ENCODE measurements at regions not wholly inside any gene's neighbourhood (a gene's known extent, or its start where the extent isn't known, plus 50 kb on each side); places are given as distances from the start of the nearest gene placed in this dataset.

DNA sequence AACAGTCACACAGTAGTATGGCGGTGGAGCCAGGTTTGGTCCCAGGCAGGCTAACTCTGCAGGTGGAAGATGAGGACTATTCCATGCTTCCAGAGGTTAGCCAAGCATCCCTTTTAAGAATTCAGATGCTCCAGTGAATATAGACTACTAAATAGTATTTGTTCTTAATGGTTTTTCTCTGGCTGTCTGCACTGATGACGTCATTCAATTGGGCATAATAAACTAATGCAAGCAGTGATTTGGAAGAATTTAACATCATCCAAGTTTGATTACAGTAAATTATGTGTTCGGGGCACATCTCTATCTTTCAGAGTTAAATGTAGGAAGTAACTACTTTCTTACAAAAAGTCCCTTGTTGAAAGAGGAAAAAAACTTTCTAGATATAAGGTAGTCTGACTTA, 78.8 kb upstream of the RND3 start (continued):
- TF ChIP-seq, protein P1, sequence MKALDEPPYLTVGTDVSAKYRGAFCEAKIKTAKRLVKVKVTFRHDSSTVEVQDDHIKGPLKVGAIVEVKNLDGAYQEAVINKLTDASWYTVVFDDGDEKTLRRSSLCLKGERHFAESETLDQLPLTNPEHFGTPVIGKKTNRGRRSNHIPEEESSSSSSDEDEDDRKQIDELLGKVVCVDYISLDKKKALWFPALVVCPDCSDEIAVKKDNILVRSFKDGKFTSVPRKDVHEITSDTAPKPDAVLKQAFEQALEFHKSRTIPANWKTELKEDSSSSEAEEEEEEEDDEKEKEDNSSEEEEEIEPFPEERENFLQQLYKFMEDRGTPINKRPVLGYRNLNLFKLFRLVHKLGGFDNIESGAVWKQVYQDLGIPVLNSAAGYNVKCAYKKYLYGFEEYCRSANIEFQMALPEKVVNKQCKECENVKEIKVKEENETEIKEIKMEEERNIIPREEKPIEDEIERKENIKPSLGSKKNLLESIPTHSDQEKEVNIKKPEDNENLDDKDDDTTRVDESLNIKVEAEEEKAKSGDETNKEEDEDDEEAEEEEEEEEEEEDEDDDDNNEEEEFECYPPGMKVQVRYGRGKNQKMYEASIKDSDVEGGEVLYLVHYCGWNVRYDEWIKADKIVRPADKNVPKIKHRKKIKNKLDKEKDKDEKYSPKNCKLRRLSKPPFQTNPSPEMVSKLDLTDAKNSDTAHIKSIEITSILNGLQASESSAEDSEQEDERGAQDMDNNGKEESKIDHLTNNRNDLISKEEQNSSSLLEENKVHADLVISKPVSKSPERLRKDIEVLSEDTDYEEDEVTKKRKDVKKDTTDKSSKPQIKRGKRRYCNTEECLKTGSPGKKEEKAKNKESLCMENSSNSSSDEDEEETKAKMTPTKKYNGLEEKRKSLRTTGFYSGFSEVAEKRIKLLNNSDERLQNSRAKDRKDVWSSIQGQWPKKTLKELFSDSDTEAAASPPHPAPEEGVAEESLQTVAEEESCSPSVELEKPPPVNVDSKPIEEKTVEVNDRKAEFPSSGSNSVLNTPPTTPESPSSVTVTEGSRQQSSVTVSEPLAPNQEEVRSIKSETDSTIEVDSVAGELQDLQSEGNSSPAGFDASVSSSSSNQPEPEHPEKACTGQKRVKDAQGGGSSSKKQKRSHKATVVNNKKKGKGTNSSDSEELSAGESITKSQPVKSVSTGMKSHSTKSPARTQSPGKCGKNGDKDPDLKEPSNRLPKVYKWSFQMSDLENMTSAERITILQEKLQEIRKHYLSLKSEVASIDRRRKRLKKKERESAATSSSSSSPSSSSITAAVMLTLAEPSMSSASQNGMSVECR (CRISPR knock-in tag; IDR thresholded peaks at IDR 0.05; ENCODE audit: borderline replicate concordance), result no peak
- TF ChIP-seq ZNF396 (CRISPR knock-in tag; IDR thresholded peaks at IDR 0.05; ENCODE audit: borderline replicate concordance) (no peak), ZNF423 (CRISPR knock-in tag; IDR thresholded peaks at IDR 0.05) (no peak)
- TF ChIP-seq, protein P2, sequence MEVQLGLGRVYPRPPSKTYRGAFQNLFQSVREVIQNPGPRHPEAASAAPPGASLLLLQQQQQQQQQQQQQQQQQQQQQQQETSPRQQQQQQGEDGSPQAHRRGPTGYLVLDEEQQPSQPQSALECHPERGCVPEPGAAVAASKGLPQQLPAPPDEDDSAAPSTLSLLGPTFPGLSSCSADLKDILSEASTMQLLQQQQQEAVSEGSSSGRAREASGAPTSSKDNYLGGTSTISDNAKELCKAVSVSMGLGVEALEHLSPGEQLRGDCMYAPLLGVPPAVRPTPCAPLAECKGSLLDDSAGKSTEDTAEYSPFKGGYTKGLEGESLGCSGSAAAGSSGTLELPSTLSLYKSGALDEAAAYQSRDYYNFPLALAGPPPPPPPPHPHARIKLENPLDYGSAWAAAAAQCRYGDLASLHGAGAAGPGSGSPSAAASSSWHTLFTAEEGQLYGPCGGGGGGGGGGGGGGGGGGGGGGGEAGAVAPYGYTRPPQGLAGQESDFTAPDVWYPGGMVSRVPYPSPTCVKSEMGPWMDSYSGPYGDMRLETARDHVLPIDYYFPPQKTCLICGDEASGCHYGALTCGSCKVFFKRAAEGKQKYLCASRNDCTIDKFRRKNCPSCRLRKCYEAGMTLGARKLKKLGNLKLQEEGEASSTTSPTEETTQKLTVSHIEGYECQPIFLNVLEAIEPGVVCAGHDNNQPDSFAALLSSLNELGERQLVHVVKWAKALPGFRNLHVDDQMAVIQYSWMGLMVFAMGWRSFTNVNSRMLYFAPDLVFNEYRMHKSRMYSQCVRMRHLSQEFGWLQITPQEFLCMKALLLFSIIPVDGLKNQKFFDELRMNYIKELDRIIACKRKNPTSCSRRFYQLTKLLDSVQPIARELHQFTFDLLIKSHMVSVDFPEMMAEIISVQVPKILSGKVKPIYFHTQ (CRISPR knock-in tag; IDR thresholded peaks at IDR 0.05), result no peak
- TF ChIP-seq, protein P3, sequence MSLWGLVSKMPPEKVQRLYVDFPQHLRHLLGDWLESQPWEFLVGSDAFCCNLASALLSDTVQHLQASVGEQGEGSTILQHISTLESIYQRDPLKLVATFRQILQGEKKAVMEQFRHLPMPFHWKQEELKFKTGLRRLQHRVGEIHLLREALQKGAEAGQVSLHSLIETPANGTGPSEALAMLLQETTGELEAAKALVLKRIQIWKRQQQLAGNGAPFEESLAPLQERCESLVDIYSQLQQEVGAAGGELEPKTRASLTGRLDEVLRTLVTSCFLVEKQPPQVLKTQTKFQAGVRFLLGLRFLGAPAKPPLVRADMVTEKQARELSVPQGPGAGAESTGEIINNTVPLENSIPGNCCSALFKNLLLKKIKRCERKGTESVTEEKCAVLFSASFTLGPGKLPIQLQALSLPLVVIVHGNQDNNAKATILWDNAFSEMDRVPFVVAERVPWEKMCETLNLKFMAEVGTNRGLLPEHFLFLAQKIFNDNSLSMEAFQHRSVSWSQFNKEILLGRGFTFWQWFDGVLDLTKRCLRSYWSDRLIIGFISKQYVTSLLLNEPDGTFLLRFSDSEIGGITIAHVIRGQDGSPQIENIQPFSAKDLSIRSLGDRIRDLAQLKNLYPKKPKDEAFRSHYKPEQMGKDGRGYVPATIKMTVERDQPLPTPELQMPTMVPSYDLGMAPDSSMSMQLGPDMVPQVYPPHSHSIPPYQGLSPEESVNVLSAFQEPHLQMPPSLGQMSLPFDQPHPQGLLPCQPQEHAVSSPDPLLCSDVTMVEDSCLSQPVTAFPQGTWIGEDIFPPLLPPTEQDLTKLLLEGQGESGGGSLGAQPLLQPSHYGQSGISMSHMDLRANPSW (CRISPR knock-in tag; conservative IDR thresholded peaks at IDR 0.05; ENCODE audit: low read depth), result no peak
- TF ChIP-seq, protein P4, sequence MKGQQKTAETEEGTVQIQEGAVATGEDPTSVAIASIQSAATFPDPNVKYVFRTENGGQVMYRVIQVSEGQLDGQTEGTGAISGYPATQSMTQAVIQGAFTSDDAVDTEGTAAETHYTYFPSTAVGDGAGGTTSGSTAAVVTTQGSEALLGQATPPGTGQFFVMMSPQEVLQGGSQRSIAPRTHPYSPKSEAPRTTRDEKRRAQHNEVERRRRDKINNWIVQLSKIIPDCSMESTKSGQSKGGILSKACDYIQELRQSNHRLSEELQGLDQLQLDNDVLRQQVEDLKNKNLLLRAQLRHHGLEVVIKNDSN (CRISPR knock-in tag; IDR thresholded peaks at IDR 0.05), result no peak
- TF ChIP-seq, protein P5, sequence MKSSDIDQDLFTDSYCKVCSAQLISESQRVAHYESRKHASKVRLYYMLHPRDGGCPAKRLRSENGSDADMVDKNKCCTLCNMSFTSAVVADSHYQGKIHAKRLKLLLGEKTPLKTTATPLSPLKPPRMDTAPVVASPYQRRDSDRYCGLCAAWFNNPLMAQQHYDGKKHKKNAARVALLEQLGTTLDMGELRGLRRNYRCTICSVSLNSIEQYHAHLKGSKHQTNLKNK (CRISPR knock-in tag; IDR thresholded peaks at IDR 0.05), result no peak
- TF ChIP-seq, protein P6, sequence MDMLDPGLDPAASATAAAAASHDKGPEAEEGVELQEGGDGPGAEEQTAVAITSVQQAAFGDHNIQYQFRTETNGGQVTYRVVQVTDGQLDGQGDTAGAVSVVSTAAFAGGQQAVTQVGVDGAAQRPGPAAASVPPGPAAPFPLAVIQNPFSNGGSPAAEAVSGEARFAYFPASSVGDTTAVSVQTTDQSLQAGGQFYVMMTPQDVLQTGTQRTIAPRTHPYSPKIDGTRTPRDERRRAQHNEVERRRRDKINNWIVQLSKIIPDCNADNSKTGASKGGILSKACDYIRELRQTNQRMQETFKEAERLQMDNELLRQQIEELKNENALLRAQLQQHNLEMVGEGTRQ (CRISPR knock-in tag; IDR thresholded peaks at IDR 0.05), result no peak

DNA sequence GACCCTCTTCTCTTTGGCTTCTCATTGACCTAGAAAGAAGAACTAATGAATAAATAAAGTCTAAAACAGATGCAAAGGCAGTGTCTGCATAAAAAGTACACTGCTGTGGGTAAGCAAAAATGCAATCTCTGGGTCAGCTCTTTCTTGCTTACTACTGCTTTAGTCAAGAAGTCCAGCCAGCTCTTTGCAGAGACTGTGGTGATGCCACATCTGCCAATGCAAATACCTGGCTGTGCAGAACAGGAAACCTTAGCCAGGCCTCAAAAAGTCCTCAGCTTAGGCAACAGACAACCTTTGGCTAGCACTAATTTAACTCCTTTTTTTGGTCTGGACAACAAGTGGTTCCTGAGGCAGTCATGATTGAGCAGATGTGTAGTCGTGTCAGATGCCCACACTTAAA, 73.6 kb upstream of the RND3 start:
- POLR2A ChIA-PET, result interaction anchor here (0.5 kb wide), 1 partner anchor 340 kb away, joined by 3 read pairs; no protein-coding TSS in a partner anchor
- TF ChIP-seq ZBTB21 (CRISPR knock-in tag; IDR thresholded peaks at IDR 0.05; ENCODE audit: borderline replicate concordance) (no peak), JAZF1 (CRISPR knock-in tag; IDR thresholded peaks at IDR 0.05) (no peak), SOX15 (CRISPR knock-in tag; IDR thresholded peaks at IDR 0.05) (no peak), ZNF138 (CRISPR knock-in tag; conservative IDR thresholded peaks at IDR 0.05) (no peak), ESRRA (CRISPR knock-in tag; IDR thresholded peaks at IDR 0.05; ENCODE audit: borderline replicate concordance) (no peak), KAT7 (CRISPR knock-in tag; IDR thresholded peaks at IDR 0.05; ENCODE audit: borderline replicate concordance) (no peak)
- TF ChIP-seq, protein P7, sequence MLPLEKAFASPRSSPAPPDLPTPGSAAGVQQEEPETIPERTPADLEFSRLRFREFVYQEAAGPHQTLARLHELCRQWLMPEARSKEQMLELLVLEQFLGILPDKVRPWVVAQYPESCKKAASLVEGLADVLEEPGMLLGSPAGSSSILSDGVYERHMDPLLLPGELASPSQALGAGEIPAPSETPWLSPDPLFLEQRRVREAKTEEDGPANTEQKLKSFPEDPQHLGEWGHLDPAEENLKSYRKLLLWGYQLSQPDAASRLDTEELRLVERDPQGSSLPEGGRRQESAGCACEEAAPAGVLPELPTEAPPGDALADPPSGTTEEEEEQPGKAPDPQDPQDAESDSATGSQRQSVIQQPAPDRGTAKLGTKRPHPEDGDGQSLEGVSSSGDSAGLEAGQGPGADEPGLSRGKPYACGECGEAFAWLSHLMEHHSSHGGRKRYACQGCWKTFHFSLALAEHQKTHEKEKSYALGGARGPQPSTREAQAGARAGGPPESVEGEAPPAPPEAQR (CRISPR knock-in tag; IDR thresholded peaks at IDR 0.05), result no peak
- TF ChIP-seq, protein P8, sequence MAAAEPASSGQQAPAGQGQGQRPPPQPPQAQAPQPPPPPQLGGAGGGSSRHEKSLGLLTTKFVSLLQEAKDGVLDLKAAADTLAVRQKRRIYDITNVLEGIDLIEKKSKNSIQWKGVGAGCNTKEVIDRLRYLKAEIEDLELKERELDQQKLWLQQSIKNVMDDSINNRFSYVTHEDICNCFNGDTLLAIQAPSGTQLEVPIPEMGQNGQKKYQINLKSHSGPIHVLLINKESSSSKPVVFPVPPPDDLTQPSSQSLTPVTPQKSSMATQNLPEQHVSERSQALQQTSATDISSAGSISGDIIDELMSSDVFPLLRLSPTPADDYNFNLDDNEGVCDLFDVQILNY (CRISPR knock-in tag; IDR thresholded peaks at IDR 0.05), result no peak
- TF ChIP-seq, protein P9, sequence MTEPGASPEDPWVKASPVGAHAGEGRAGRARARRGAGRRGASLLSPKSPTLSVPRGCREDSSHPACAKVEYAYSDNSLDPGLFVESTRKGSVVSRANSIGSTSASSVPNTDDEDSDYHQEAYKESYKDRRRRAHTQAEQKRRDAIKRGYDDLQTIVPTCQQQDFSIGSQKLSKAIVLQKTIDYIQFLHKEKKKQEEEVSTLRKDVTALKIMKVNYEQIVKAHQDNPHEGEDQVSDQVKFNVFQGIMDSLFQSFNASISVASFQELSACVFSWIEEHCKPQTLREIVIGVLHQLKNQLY (CRISPR knock-in tag; IDR thresholded peaks at IDR 0.05), result no peak

More for the DNA sequence above, 73.6 kb upstream of the RND3 start:
- H3K9me3 Mint-ChIP-seq, result peaks cover 16% of the 10 kb centered on the region
- DNase-seq (ENCODE audit: low spot score) (no peak), ATAC-seq (no peak)
- CTCF ChIA-PET, result no interaction called here
- H3K27ac Mint-ChIP-seq, result no peak overlapping the region
- no peaks in the 10 kb centered on the region for H3K27me3 Mint-ChIP-seq (ENCODE audit: low read depth)
- peaks cover 14% of the 10 kb centered on the region for H3K4me1 Mint-ChIP-seq
- H3K4me3 Mint-ChIP-seq, result no peak overlapping the region
- H3K36me3 Mint-ChIP-seq, result peaks cover 3% of the 10 kb centered on the region; the same call in 1 of the 2 replicates

Measured in WTC11 (cell line).